Gastrocnemius medialis (tissue), 4 donors: ENCODE measurements at regions not wholly inside any gene's neighbourhood (a gene's known extent, or its start where the extent isn't known, plus 50 kb on each side); places are given as distances from the start of the nearest gene placed in this dataset.
A peak's percentile ranks its signal among the peaks of the same experiment; 100 is the strongest.

Experiments used
- ATAC-seq, 2 donors: fragments of 150-250 bp; one replicate each; pipeline ENCODE4 v1.9.1; 2016
- DNase-seq, 2 donors: peaks; one replicate each; pipeline ENCODE4 v3.0.0-alpha.2; 2019
- H3K27ac ChIP-seq, 4 donors: fragments of 200-600 bp; sonication (generic); 1 replicate in 1 of 4; 2 replicates in 3 of 4; pipeline ENCODE4 v1.5.1; 2016 to 2018; ENCODE audit warnings: mild to moderate bottlenecking in 2 of 4, moderate library complexity in 1 of 4
- H3K27me3 ChIP-seq, 3 donors: fragments of 200-600 bp; sonication (generic) in 2 of 3; 1 replicate in 1 of 3; 2 replicates in 2 of 3; pipeline versions ENCODE4 v1.5.1 to v1.6.0; 2016 to 2019; ENCODE audit warnings: mild to moderate bottlenecking in 1 of 3, moderate library complexity in 1 of 3
- H3K36me3 ChIP-seq, 2 donors: fragments of 200-600 bp; sonication (generic) in 1 of 2; one replicate each; pipeline ENCODE4 v1.5.1; 2017 to 2018
- H3K4me1 ChIP-seq, 2 donors: fragments of 200-600 bp; sonication (generic) in 1 of 2; one replicate each; pipeline ENCODE4 v1.5.1; 2016 to 2017; ENCODE audit warnings: mild to moderate bottlenecking in 2 of 2
- H3K4me3 ChIP-seq, 4 donors: fragments of 200-600 bp; sonication (generic) in 3 of 4; 1 replicate in 1 of 4; 2 replicates in 3 of 4; pipeline ENCODE4 v1.5.1; 2016 to 2019; ENCODE audit warnings: mild to moderate bottlenecking in 2 of 4
- H3K9me3 ChIP-seq, 3 donors: fragments of 200-600 bp; sonication (generic) in 2 of 3; 1 replicate in 1 of 3; 2 replicates in 2 of 3; pipeline ENCODE4 v1.5.1; 2016 to 2019
- CTCF ChIP-seq, 5 experiments: fragments of 450-650 bp in 3 of 5; fragments of 200-600 bp in 2 of 5; sonication (generic) in 2 of 5; IDR thresholded peaks in 4 of 5; conservative IDR thresholded peaks in 1 of 5; 1 replicate in 4 of 5; 2 replicates in 1 of 5; pipeline ENCODE4 v1.5.1; 2016 to 2019; ENCODE audit warnings: antibody characterized with exemption in 5 of 5, mild to moderate bottlenecking in 3 of 5, moderate library complexity in 3 of 5
- POLR2A ChIP-seq, 2 donors: fragments of 450-650 bp; IDR thresholded peaks; one replicate each; pipeline ENCODE4 v1.6.1; 2017; ENCODE audit warnings: antibody characterized with exemption in 2 of 2, mild to moderate bottlenecking in 2 of 2, moderate library complexity in 2 of 2
- in situ Hi-C, 4 donors: fragments of 200-750 bp; cut with MboI; loops; one replicate each; pipeline versions ENCODE4 v1.15.0 to v1.8.0; 2017; ENCODE audit warnings: low sequenced_read_pairs in 4 of 4
- intact Hi-C: fragments of 100-400 bp; cut with DNase I; formaldehyde crosslinking; loops from one replicate; pipeline ENCODE4 v1.15.1; 2023; ENCODE audit warnings: low total_unique reads

GRCh38 chr10:91073286-91073979, 147.0 kb upstream of the PCGF5 start:
- Histone ChIP-seq H3K4me1 (peaks cover 13 to 15% of the 10 kb centered on the region in 2 donors), H3K9me3 (no peaks in the 10 kb centered on the region), H3K27me3 (no peaks in the 10 kb centered on the region), H3K4me3 (no peak overlapping the region), H3K27ac (no peak overlapping the region), H3K36me3 (no peaks in the 10 kb centered on the region)
- intact Hi-C loops = no loop called here
- no peak for TF ChIP-seq POLR2A (IDR thresholded peaks at IDR 0.05)
- no peak for TF ChIP-seq CTCF (IDR thresholded peaks at IDR 0.05 in 4 of 5, conservative IDR thresholded peaks at IDR 0.05 in 1 of 5)
- ATAC-seq = no peak
- DNase-seq = no peak
- in situ Hi-C loops = no loop called here

GRCh38 chr10:91076991-91077548, 143.4 kb upstream of the PCGF5 start:
- Histone ChIP-seq H3K4me3 (no peak overlapping the region), H3K36me3 (no peaks in the 10 kb centered on the region), H3K27ac (peak overlapping the region in 3 of 4 donors; percentile 6 to 38 (median 20)), H3K27me3 (no peaks in the 10 kb centered on the region), H3K9me3 (no peaks in the 10 kb centered on the region), H3K4me1 (peaks cover 16% of the 10 kb centered on the region in 2 donors)
- TF ChIP-seq POLR2A (IDR thresholded peaks at IDR 0.05) = no peak
- TF ChIP-seq CTCF (IDR thresholded peaks at IDR 0.05 in 4 of 5, conservative IDR thresholded peaks at IDR 0.05 in 1 of 5) = no peak
- no peak for ATAC-seq
- intact Hi-C loops (no loop called here), in situ Hi-C loops (no loop called here)
- no peak for DNase-seq

- no peak for TF ChIP-seq POLR2A (IDR thresholded peaks at IDR 0.05)
- no peak for TF ChIP-seq CTCF (IDR thresholded peaks at IDR 0.05 in 4 of 5, conservative IDR thresholded peaks at IDR 0.05 in 1 of 5)
- peak; percentile 50 to 81 for ATAC-seq
- Histone ChIP-seq H3K4me1 (peaks cover 16% of the 10 kb centered on the region in 2 donors), H3K27ac (peak overlapping the region in 3 of 4 donors; percentile 6 to 38 (median 20)), H3K9me3 (no peaks in the 10 kb centered on the region), H3K36me3 (no peaks in the 10 kb centered on the region), H3K4me3 (peak overlapping the region in 3 of 4 donors; percentile 5 to 36 (median 19)), H3K27me3 (no peaks in the 10 kb centered on the region)
- in situ Hi-C loops = no loop called here
- peak; percentile 9 to 58 for DNase-seq
- intact Hi-C loops = no loop called here
Observed at GRCh38 chr10:91077549-91078071, 142.9 kb upstream of the PCGF5 start.

- ATAC-seq (no peak), DNase-seq (no peak)
- Histone ChIP-seq H3K36me3 (no peaks in the 10 kb centered on the region), H3K4me1 (peaks cover 16% of the 10 kb centered on the region in 2 donors), H3K9me3 (no peaks in the 10 kb centered on the region), H3K27me3 (no peaks in the 10 kb centered on the region), H3K4me3 (no peak overlapping the region), H3K27ac (no peak overlapping the region)
- in situ Hi-C loops (no loop called here), intact Hi-C loops (no loop called here)
- TF ChIP-seq POLR2A (IDR thresholded peaks at IDR 0.05) (no peak), CTCF (IDR thresholded peaks at IDR 0.05 in 4 of 5, conservative IDR thresholded peaks at IDR 0.05 in 1 of 5) (no peak)
Observed at GRCh38 chr10:91080776-91081175, 139.7 kb upstream of the PCGF5 start.
